ENCODE measurements at regions not wholly inside any gene's neighbourhood (a gene's known extent, or its start where the extent isn't known, plus 50 kb on each side); places are given as distances from the start of the nearest gene placed in this dataset.

GRCh38 chr10:44067432-44067831, 317.5 kb downstream of the CXCL12 start:
- TF ChIP-seq SIN3A (IDR thresholded peaks at IDR 0.05; ENCODE audit: borderline replicate concordance, insufficient read depth, low read length) = no peak
- TF ChIP-seq REST (IDR thresholded peaks at IDR 0.05; ENCODE audit: insufficient read depth in 1 of 2, low read depth in 2 of 2, low read length in 2 of 2) = no peak
- TF ChIP-seq TAF1 (IDR thresholded peaks at IDR 0.05; ENCODE audit: borderline replicate concordance, insufficient read depth, low read length) = no peak
- no peak for TF ChIP-seq POLR2AphosphoS5 (IDR thresholded peaks at IDR 0.05; ENCODE audit: low read depth, low read length)
